ENCODE measurements at regions not wholly inside any gene's neighbourhood (a gene's known extent, or its start where the extent isn't known, plus 50 kb on each side); places are given as distances from the start of the nearest gene placed in this dataset.

DNA sequence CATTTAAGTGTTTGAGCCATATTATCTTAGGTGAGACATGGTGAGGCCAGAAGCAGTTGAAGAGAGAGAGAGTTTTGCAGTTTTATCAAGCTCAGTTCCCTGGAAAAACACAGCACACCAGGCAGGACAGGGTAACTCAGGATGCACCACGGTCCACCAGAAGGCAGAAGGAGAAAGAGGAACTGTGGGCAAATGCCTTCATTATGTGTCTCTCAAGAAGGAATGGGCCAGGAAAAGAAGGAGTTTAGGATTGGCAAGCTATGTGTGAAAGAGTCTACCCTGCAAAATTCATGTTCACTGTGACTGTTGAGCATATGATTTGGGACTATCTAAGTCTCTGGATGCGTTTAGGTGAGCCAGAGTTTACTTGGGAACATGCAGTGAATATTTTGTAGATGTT lies 934.5 kb upstream of the MIR17HG start:
- TF ChIP-seq, protein P1, sequence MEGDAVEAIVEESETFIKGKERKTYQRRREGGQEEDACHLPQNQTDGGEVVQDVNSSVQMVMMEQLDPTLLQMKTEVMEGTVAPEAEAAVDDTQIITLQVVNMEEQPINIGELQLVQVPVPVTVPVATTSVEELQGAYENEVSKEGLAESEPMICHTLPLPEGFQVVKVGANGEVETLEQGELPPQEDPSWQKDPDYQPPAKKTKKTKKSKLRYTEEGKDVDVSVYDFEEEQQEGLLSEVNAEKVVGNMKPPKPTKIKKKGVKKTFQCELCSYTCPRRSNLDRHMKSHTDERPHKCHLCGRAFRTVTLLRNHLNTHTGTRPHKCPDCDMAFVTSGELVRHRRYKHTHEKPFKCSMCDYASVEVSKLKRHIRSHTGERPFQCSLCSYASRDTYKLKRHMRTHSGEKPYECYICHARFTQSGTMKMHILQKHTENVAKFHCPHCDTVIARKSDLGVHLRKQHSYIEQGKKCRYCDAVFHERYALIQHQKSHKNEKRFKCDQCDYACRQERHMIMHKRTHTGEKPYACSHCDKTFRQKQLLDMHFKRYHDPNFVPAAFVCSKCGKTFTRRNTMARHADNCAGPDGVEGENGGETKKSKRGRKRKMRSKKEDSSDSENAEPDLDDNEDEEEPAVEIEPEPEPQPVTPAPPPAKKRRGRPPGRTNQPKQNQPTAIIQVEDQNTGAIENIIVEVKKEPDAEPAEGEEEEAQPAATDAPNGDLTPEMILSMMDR (IDR thresholded peaks at IDR 0.05): no peak
- TF ChIP-seq POLR2A (IDR thresholded peaks at IDR 0.05) (no peak), EP300 (IDR thresholded peaks at IDR 0.05) (no peak)

Measured in ovary (tissue), 3 donors.